ENCODE measurements at regions not wholly inside any gene's neighbourhood (a gene's known extent, or its start where the extent isn't known, plus 50 kb on each side); places are given as distances from the start of the nearest gene placed in this dataset.

DNA sequence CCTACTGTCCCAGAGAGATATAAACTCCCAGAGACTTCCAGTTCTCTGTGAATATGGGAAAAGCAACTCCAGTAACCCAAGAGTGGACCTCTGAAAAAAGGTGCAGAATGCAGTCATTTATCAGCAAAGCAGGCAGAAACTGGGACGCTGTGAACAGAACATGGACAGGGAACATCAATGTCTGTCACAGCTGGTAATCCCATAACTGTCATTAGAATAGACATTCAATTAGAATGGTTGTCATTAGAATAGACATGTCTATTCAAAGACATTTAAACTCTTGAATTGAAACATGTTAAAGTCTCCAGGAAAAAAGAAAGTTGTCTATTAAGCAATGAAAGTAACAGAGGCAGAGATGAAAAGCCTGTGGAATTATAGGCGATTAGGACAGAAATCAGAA is 302.1 kb downstream of the BTBD3 start:
- Histone ChIP-seq H3K9ac (ENCODE audit: low read depth in 1 of 2, low read length in 2 of 2) (no peak overlapping the region), H3K4me1 (ENCODE audit: control insufficient read depth in 4 of 4, insufficient read depth in 4 of 4, low read length in 3 of 4) (no peaks in the 10 kb centered on the region), H3K27me3 (ENCODE audit: control insufficient read depth in 4 of 4, insufficient read depth in 4 of 4, low read length in 3 of 4) (no peaks in the 10 kb centered on the region), H3K4me3 (ENCODE audit: low read depth in 1 of 3, low read length in 3 of 3) (no peak overlapping the region), H3K9me3 (ENCODE audit: control insufficient read depth in 4 of 4, low read length in 3 of 4) (no peaks in the 10 kb centered on the region), H3K36me3 (ENCODE audit: control insufficient read depth in 4 of 4, insufficient read depth in 3 of 4, low read depth in 1 of 4, low read length in 3 of 4) (no peaks in the 10 kb centered on the region), H3K27ac (ENCODE audit: low read depth in 1 of 2, low read length in 2 of 2) (no peak overlapping the region)
- no peak for TF ChIP-seq TAF1 (conservative IDR thresholded peaks at IDR 0.05)
- no peak for TF ChIP-seq FOXA2 (IDR thresholded peaks at IDR 0.05)
- TF ChIP-seq YY1 (IDR thresholded peaks at IDR 0.05) = no peak
- TF ChIP-seq NR2F2 (IDR thresholded peaks at IDR 0.05) = no peak
- no peak for TF ChIP-seq CTCF (IDR thresholded peaks at IDR 0.05; ENCODE audit: low read depth, low read length, missing input control)
- no peak for TF ChIP-seq HNF4A (conservative IDR thresholded peaks at IDR 0.05)
- no peak for TF ChIP-seq JUND (IDR thresholded peaks at IDR 0.05)
- TF ChIP-seq HNF4G (IDR thresholded peaks at IDR 0.05) = no peak
- WGBS = 91% methylated on average over 2 of the region's 2 CpGs
- DNase-seq (ENCODE audit: low spot score) = no peak

DNA sequence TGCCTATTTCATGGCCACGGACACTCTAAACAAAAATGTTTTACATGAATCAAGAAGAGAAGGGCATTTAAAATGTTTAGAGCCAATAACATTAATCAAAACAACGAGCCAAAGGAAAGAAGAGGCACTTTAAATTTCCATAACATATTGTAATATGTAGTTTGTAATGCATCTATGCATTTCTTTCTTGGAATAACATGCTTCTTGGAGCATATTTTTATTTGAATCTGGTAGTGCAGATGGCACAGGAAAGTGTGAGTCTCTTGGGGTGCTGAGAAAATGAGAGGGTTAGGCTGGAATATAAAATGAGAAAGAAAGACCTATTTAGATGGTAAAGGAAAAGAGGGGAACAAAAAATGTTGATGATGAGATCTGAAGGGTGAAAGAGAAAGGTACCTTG is 305.4 kb downstream of the BTBD3 start:
- no peak overlapping the region for H3K4me3 ChIP-seq (ENCODE audit: low read depth in 1 of 3, low read length in 3 of 3)
- no peak overlapping the region for H3K9ac ChIP-seq (ENCODE audit: low read depth in 1 of 2, low read length in 2 of 2)
- TF ChIP-seq FOXA1 (IDR thresholded peaks at IDR 0.05) = no peak
- TF ChIP-seq NR2F2 (IDR thresholded peaks at IDR 0.05) = no peak
- TF ChIP-seq EGR1 (IDR thresholded peaks at IDR 0.05; ENCODE audit: low read depth in 2 of 2) = no peak
- TF ChIP-seq HNF4A (conservative IDR thresholded peaks at IDR 0.05) = no peak
- TF ChIP-seq ATF3 (IDR thresholded peaks at IDR 0.05) = no peak
- no peak for TF ChIP-seq TAF1 (conservative IDR thresholded peaks at IDR 0.05)
- no peak for TF ChIP-seq YY1 (IDR thresholded peaks at IDR 0.05)
- TF ChIP-seq FOXA2 (IDR thresholded peaks at IDR 0.05) = no peak
- 71% methylated on average over 2 of the region's 2 CpGs for WGBS
- H3K36me3 ChIP-seq (ENCODE audit: control insufficient read depth in 4 of 4, insufficient read depth in 3 of 4, low read depth in 1 of 4, low read length in 3 of 4) = no peaks in the 10 kb centered on the region
- DNase-seq (ENCODE audit: low spot score) = no peak
- no peaks in the 10 kb centered on the region for H3K4me1 ChIP-seq (ENCODE audit: control insufficient read depth in 4 of 4, insufficient read depth in 4 of 4, low read length in 3 of 4)
- H3K27ac ChIP-seq (ENCODE audit: low read depth in 1 of 2, low read length in 2 of 2) = no peak overlapping the region
- no peaks in the 10 kb centered on the region for H3K27me3 ChIP-seq (ENCODE audit: control insufficient read depth in 4 of 4, insufficient read depth in 4 of 4, low read length in 3 of 4)
- no peaks in the 10 kb centered on the region for H3K9me3 ChIP-seq (ENCODE audit: control insufficient read depth in 4 of 4, low read length in 3 of 4)

DNA sequence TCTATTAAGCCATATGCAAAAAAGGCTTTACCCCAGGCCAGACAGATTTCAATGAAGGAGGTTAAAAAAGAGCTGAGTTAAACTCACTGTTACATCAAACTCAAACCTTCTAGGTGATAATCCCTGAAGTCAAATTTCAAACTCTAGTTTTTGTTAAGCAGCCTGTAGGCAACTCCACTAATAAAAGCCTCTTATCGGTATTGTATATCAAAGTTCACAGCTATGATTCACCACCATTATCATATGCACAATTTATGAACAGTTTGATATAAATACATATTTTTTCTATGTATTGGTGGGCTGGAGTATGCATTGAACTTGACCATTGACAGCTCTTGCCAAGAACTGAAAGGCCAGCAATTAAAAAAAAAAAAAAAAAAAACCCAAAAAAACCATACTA is 308.2 kb downstream of the BTBD3 start:
- no peak for DNase-seq (ENCODE audit: low spot score)
- Histone ChIP-seq H3K4me3 (ENCODE audit: low read depth in 1 of 3, low read length in 3 of 3) (no peak overlapping the region), H3K9ac (ENCODE audit: low read depth in 1 of 2, low read length in 2 of 2) (no peak overlapping the region), H3K9me3 (ENCODE audit: control insufficient read depth in 4 of 4, low read length in 3 of 4) (no peaks in the 10 kb centered on the region), H3K4me1 (ENCODE audit: control insufficient read depth in 4 of 4, insufficient read depth in 4 of 4, low read length in 3 of 4) (no peaks in the 10 kb centered on the region), H3K27me3 (ENCODE audit: control insufficient read depth in 4 of 4, insufficient read depth in 4 of 4, low read length in 3 of 4) (no peaks in the 10 kb centered on the region), H3K36me3 (ENCODE audit: control insufficient read depth in 4 of 4, insufficient read depth in 3 of 4, low read depth in 1 of 4, low read length in 3 of 4) (no peaks in the 10 kb centered on the region), H3K27ac (ENCODE audit: low read depth in 1 of 2, low read length in 2 of 2) (no peak overlapping the region)
- TF ChIP-seq HNF4A (conservative IDR thresholded peaks at IDR 0.05) (no peak), GABPA (IDR thresholded peaks at IDR 0.05 in 1 of 2, conservative IDR thresholded peaks at IDR 0.05 in 1 of 2) (no peak), NR2F2 (IDR thresholded peaks at IDR 0.05) (no peak), ATF3 (IDR thresholded peaks at IDR 0.05) (no peak), FOXA1 (IDR thresholded peaks at IDR 0.05) (no peak), JUND (IDR thresholded peaks at IDR 0.05) (no peak), HNF4G (IDR thresholded peaks at IDR 0.05) (no peak), REST (IDR thresholded peaks at IDR 0.05) (no peak), EGR1 (IDR thresholded peaks at IDR 0.05; ENCODE audit: low read depth in 2 of 2) (no peak), TAF1 (conservative IDR thresholded peaks at IDR 0.05) (no peak), RAD21 (IDR thresholded peaks at IDR 0.05) (no peak)
- TF ChIP-seq, protein P1, sequence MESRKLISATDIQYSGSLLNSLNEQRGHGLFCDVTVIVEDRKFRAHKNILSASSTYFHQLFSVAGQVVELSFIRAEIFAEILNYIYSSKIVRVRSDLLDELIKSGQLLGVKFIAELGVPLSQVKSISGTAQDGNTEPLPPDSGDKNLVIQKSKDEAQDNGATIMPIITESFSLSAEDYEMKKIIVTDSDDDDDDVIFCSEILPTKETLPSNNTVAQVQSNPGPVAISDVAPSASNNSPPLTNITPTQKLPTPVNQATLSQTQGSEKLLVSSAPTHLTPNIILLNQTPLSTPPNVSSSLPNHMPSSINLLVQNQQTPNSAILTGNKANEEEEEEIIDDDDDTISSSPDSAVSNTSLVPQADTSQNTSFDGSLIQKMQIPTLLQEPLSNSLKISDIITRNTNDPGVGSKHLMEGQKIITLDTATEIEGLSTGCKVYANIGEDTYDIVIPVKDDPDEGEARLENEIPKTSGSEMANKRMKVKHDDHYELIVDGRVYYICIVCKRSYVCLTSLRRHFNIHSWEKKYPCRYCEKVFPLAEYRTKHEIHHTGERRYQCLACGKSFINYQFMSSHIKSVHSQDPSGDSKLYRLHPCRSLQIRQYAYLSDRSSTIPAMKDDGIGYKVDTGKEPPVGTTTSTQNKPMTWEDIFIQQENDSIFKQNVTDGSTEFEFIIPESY (IDR thresholded peaks at IDR 0.05) = no peak
- WGBS = 85% methylated on average over 1 of the region's 1 CpG
